MCF 10A (cell line): ENCODE measurements at regions not wholly inside any gene's neighbourhood (a gene's known extent, or its start where the extent isn't known, plus 50 kb on each side); places are given as distances from the start of the nearest gene placed in this dataset.

Source experiments
- BruUV-seq: library from RNA; stranded (reverse); fragments of 400-500 nt; replicated peaks from 2 replicates; lab custom pipeline; 2021; lab: Mats Ljungman, UMichigan
- CTCF ChIA-PET: fragments of 300-600 bp; sonication (Branson Sonifier 250); formaldehyde crosslinking; extraction: SDS; loops from one replicate; lab custom pipeline; 2021; ENCODE audit warnings: antibody characterized with exemption, inconsistent platforms; lab: Yijun Ruan, JAX
- POLR2A ChIA-PET: fragments of 300-600, 350-650 bp; sonication (Branson Sonifier 250); formaldehyde crosslinking; extraction: SDS; loops from one replicate; lab custom pipeline; 2020; ENCODE audit warnings: antibody characterized with exemption, inconsistent platforms; lab: Yijun Ruan, JAX
- DNase-seq: peaks from one replicate; pipeline ENCODE4 v3.0.0-alpha.2; 2018; ENCODE audit not compliant: unreplicated experiment
- H3K27ac Mint-ChIP-seq: one replicate; pipeline ENCODE4 v1.8.0; 2022; ENCODE audit warnings: mild to moderate bottlenecking, low read depth, mixed read lengths; ENCODE audit not compliant: unreplicated experiment
- H3K27me3 Mint-ChIP-seq: one replicate; pipeline ENCODE4 v1.8.0; 2022; ENCODE audit warnings: mixed read lengths; ENCODE audit not compliant: insufficient read depth, unreplicated experiment
- H3K36me3 Mint-ChIP-seq: one replicate; pipeline ENCODE4 v1.8.0; 2022; ENCODE audit warnings: mild to moderate bottlenecking, moderate library complexity, mixed read lengths; ENCODE audit not compliant: insufficient read depth, unreplicated experiment
- H3K4me1 Mint-ChIP-seq: one replicate; pipeline ENCODE4 v1.8.0; 2022; ENCODE audit warnings: mixed read lengths; ENCODE audit not compliant: insufficient read depth, unreplicated experiment
- H3K4me3 Mint-ChIP-seq: one replicate; pipeline ENCODE4 v1.8.0; 2022; ENCODE audit warnings: mild to moderate bottlenecking, moderate library complexity, mixed read lengths; ENCODE audit not compliant: unreplicated experiment
- H3K9me3 Mint-ChIP-seq: one replicate; pipeline ENCODE4 v1.8.0; 2022; ENCODE audit warnings: mixed read lengths; ENCODE audit not compliant: unreplicated experiment
- intact Hi-C: fragments of 100-400 bp; cut with micrococcal nuclease; formaldehyde crosslinking; loops from 2 replicates; pipeline ENCODE4 v1.14.1; 2022
- TF ChIP-seq, protein P1 (sequence below): fragments of 200-600 bp; IDR thresholded peaks from one replicate; pipeline ENCODE4 v1.8.0; 2022; ENCODE audit warnings: antibody characterized with exemption, mild to moderate bottlenecking; ENCODE audit not compliant: unreplicated experiment

DNA sequence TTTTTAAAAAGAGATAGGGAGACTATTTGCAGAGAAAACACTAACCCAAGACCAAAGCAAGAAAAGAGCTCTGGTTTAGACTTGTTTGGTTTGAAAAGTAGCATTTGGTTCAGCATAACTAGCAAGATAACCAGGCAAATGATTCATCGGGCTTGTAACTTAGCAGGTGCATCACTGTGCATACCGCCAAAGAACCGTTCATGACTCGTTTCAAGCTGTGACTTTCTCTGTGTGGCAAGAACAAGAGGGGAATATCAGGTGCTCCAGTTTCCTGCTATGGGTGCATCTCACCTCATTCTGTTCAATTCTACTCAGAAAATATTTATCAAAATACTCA, 244.9 kb downstream of the ETAA1 start:
- TF ChIP-seq, protein P1, sequence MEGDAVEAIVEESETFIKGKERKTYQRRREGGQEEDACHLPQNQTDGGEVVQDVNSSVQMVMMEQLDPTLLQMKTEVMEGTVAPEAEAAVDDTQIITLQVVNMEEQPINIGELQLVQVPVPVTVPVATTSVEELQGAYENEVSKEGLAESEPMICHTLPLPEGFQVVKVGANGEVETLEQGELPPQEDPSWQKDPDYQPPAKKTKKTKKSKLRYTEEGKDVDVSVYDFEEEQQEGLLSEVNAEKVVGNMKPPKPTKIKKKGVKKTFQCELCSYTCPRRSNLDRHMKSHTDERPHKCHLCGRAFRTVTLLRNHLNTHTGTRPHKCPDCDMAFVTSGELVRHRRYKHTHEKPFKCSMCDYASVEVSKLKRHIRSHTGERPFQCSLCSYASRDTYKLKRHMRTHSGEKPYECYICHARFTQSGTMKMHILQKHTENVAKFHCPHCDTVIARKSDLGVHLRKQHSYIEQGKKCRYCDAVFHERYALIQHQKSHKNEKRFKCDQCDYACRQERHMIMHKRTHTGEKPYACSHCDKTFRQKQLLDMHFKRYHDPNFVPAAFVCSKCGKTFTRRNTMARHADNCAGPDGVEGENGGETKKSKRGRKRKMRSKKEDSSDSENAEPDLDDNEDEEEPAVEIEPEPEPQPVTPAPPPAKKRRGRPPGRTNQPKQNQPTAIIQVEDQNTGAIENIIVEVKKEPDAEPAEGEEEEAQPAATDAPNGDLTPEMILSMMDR = no peak
- no TSS peak for BruUV-seq
- H3K36me3 Mint-ChIP-seq = no peaks in the 10 kb centered on the region
- peaks cover 14% of the 10 kb centered on the region for H3K9me3 Mint-ChIP-seq
- POLR2A ChIA-PET = interaction anchor here (1.4 kb wide), 1 partner anchor 80 kb away, joined by 4 read pairs; no protein-coding TSS in a partner anchor
- H3K27ac Mint-ChIP-seq = no peak overlapping the region
- no peak for DNase-seq
- H3K4me1 Mint-ChIP-seq = peaks cover 8% of the 10 kb centered on the region
- CTCF ChIA-PET = no interaction called here
- H3K4me3 Mint-ChIP-seq = no peak overlapping the region
- intact Hi-C loops = no loop called here
- no peaks in the 10 kb centered on the region for H3K27me3 Mint-ChIP-seq

DNA sequence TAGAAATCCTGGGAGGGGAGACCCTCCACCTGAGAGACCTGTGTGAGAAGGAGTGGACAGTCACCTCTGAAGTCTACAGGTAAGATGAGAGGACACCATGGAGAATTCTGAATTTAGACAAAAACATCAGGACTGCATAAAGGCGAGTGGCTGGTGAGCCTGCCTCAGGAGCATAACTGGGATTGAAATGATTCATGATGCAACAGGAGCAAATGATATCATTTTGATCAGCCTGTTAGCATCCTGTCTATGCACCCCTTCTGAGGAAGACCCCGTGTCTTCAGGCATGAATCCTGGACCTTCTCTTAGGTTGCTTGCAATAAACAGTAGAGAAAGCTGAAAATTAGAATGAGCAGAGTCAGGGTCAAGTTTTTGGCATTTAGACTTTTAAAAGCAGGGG, 245.8 kb downstream of the ETAA1 start:
- peaks cover 14% of the 10 kb centered on the region for H3K9me3 Mint-ChIP-seq
- no peak overlapping the region for H3K4me3 Mint-ChIP-seq
- intact Hi-C loops = no loop called here
- TF ChIP-seq, protein P1 = no peak
- H3K27ac Mint-ChIP-seq = no peak overlapping the region
- POLR2A ChIA-PET = interaction anchor here (0.8 kb wide), 1 partner anchor 228 kb away, joined by 3 read pairs; no protein-coding TSS in a partner anchor
- CTCF ChIA-PET = interaction anchor here (0.6 kb wide), 1 partner anchor 1229 kb away, joined by 6 read pairs; no protein-coding TSS in a partner anchor
- H3K4me1 Mint-ChIP-seq = peaks cover 8% of the 10 kb centered on the region
- BruUV-seq = no TSS peak
- H3K27me3 Mint-ChIP-seq = no peaks in the 10 kb centered on the region
- no peaks in the 10 kb centered on the region for H3K36me3 Mint-ChIP-seq
- DNase-seq = no peak

DNA sequence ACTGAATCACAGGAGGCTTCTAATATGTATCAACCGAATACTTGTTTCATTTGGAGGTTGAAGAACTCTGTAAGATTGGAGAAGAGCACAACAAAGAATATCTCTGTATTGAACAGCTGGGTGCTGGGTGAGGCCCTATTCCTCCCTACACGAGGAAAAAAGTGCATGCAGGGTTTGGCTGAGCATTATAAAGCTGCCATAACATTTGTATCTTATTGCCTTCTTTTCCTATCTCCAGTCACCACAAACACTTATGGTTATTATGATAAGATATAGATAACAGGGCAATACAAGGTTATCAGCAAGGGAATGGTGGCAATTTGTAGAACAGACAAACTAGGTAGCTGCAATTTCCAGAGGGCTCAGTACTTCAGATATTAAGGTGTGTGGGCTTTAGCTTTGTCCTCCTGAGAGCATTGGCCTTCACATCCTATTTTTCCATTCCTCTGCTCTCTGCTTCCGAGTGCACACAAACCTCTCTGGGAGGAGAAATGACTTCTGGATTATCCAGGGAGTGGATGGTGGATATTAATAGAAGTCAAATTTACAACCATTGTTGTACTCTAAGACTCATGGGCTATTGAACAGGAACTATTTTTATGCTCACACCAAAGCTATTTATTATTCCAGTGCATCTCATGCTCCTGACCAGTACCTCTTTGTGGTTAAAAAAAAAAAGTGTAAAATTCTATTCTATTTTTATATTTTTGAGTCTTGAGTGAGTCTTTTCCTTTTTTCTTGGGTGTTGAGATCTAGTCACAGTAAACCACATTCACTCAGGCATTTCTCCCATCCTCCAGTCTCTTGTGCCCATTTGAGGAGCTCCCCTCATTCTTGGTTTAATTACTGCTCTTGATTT, 248.4 kb downstream of the ETAA1 start:
- no peak overlapping the region for H3K4me3 Mint-ChIP-seq
- peaks cover 27% of the 10 kb centered on the region for H3K4me1 Mint-ChIP-seq
- no TSS peak for BruUV-seq
- no peak overlapping the region for H3K27ac Mint-ChIP-seq
- TF ChIP-seq, protein P1 = no peak
- H3K9me3 Mint-ChIP-seq = peaks cover 14% of the 10 kb centered on the region
- ChIA-PET POLR2A (interaction anchor here (0.6 to 0.7 kb wide), 3 partner anchors 31 to 411 kb away, joined by 3 to 4 read pairs (median 3); no protein-coding TSS in a partner anchor), CTCF (interaction anchor here (0.6 kb wide), 1 partner anchor 384 kb away, joined by 3 read pairs; no protein-coding TSS in a partner anchor)
- no peak for DNase-seq
- intact Hi-C loops = no loop called here
- H3K27me3 Mint-ChIP-seq = no peaks in the 10 kb centered on the region
- no peaks in the 10 kb centered on the region for H3K36me3 Mint-ChIP-seq

DNA sequence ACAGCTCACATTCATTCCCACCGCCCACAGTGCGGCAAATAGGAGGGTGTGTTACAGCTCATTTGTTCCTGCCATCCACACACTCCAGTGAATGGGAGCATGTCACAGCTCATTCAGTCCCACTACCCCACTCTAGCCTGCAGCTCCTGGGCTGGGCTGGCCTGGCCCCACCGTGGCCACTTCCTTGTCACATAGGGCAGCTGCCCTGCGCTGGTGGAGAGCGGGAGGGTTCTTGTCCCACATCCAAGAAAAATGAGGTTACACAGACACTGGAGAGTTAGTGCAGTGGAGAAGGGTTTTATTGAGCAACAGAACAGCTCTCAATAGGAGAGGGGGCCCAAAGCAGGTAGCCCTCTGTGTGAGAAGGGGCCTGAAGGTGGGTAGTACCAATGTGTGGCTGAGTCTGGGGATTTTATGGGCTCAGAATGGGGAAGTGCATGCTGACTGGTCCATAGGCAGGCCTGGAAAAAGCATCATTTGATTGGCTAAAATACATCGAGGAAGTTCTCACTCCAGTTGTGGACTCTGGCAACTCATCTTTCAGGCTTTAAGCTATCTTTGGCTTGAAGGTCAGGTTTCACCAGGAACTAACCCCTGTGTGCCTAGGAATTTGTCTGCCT, 249.7 kb downstream of the ETAA1 start:
- H3K9me3 Mint-ChIP-seq = peaks cover 14% of the 10 kb centered on the region
- ChIA-PET CTCF (interaction anchor here (0.6 to 0.9 kb wide), 2 partner anchors 377 to 1992 kb away, joined by 3 to 4 read pairs; no protein-coding TSS in a partner anchor), POLR2A (interaction anchor here (0.7 kb wide), 1 partner anchor 8 kb away, joined by 3 read pairs; no protein-coding TSS in a partner anchor)
- peak overlapping the region; percentile 41 for H3K27ac Mint-ChIP-seq
- no peaks in the 10 kb centered on the region for H3K27me3 Mint-ChIP-seq
- no peak for DNase-seq
- no TSS peak for BruUV-seq
- intact Hi-C loops = no loop called here
- H3K4me3 Mint-ChIP-seq = no peak overlapping the region
- peaks cover 28% of the 10 kb centered on the region for H3K4me1 Mint-ChIP-seq
- TF ChIP-seq, protein P1 = no peak
- H3K36me3 Mint-ChIP-seq = no peaks in the 10 kb centered on the region
